Activated naive CD4-positive, alpha-beta T cell (primary cell): ENCODE measurements at regions not wholly inside any gene's neighbourhood (a gene's known extent, or its start where the extent isn't known, plus 50 kb on each side); places are given as distances from the start of the nearest gene placed in this dataset.
A peak's percentile ranks its signal among the peaks of the same experiment; 100 is the strongest.
"Not testable (repeated sequence)": the region's sequence is repeated elsewhere in the genome, so short reads cannot be mapped to it uniquely, and the experiment has no call there.

Source experiments
- DNase-seq, 4 experiments: peaks; one replicate each; lab custom pipeline; 2025; lab: John Stamatoyannopoulos, UW

DNA sequence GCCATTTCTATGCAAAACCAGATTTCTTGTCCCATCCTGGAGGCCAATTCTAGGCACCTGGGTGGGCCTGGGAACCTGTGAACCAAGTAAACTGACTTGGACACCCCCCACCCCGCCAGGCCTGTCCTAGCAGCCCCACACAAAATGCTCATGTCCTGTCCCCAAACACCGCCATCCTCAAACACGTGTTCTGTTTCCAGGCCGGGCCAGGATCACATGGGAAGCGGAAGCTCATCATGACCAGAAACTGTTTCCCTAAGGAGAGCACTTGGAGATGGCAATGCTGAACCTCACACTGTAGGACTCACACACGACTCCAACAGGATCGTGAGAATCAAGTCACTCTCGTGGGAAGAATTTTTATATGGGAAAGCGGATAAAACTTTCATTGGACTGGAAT is 78.7 kb upstream of the DRD5 start:
- not testable (repeated sequence) for DNase-seq

- DNase-seq: peak; percentile 9 to 49 (median 35)
These were observed 78.0 kb upstream of the DRD5 start for GRCh38 chr4:9703391-9703790.

GRCh38 chr4:9704126-9704525 is 77.3 kb upstream of the DRD5 start:
- not testable (repeated sequence) for DNase-seq

GRCh38 chr4:9704551-9705332 is 76.7 kb upstream of the DRD5 start:
- no peak for DNase-seq

DNA sequence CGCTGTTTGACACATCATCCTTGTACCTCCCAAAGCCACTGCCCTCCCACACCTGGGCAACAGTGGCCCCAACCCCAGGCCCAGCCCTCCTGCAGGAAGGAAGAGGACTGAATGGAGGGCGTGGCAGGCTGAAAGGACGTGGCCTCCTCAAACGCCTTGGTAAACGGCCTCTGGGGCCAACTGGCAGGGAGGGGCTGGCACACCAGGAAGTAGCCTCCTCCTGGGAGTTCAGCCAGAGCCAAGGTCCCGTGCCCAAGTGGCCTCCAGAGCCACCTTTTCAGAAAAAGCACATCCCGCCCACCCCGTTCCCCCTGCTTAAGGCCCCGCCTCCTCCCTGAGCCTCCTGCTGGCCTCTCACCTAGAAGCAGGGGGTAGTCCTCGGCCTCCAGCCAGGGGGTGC is 74.2 kb upstream of the DRD5 start:
- DNase-seq: not testable (repeated sequence)

- DNase-seq: not testable (repeated sequence)
These were observed 73.5 kb upstream of the DRD5 start for GRCh38 chr4:9707936-9708335.

- DNase-seq: no peak
These were observed 71.7 kb upstream of the DRD5 start for GRCh38 chr4:9709724-9710123.

DNA sequence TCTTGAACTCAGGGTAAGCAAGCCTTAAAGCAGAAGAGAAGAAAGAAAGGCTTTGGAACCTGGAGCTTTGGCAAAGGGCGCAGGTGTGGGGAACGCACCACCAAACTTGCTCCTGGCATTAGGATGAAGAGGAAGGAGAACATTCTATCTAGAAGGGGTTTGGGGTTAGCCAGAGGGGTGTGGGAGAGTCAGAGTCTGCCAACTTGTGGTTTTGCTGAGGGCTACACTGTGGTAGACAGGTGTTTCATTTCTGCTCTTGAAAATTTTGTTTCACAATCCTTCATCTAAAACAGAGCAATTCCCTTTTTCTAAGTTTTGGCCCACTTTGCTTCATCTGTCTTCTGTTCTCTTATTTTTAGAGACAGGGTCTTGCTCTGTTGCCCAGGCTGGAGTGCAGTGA is 66.2 kb upstream of the DRD5 start:
- not testable (repeated sequence) for DNase-seq

DNA sequence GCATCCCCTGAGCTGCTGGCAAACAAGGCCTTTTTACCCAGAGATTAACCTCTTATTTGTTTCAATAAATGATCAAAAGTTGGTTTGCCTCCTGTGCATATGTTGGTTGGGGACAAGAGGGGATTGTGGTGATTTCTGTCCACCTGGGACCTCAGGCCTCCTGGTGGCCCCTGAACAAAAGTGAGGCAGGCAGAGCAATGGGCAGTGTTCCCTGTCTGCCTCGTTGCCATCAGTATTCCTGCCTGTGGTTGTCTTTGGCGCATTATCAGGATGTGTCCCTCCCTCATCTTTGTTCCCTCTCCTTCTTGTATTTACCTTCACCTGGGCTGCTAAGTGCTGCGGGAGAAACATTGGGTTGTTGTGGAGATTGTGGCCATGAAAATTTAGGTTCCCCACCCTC is 65.3 kb upstream of the DRD5 start:
- DNase-seq: no peak

- not testable (repeated sequence) for DNase-seq
These were observed 63.0 kb upstream of the DRD5 start for GRCh38 chr4:9718246-9718939.

DNA sequence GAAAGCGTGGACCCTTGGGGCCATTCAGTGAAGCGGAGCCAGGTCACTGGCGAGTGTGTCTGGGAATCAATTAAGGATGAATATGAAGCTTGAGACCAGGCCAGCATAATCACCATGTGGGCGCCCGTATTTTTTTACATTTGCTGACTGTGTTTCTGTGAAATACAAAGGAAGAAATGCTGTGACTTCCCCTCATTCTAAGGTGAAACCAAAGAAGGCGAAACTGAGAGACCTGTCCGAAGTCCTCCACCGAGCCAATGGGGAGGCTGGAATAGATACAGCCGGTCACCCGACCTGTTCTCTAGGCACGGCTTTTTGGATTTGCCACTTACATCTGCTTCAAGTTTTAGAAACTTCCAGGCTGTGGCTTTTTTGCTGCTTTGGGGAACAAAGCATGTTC is 59.3 kb upstream of the DRD5 start:
- DNase-seq: not testable (repeated sequence)
